ENCODE measurements at regions not wholly inside any gene's neighbourhood (a gene's known extent, or its start where the extent isn't known, plus 50 kb on each side); places are given as distances from the start of the nearest gene placed in this dataset.

DNA sequence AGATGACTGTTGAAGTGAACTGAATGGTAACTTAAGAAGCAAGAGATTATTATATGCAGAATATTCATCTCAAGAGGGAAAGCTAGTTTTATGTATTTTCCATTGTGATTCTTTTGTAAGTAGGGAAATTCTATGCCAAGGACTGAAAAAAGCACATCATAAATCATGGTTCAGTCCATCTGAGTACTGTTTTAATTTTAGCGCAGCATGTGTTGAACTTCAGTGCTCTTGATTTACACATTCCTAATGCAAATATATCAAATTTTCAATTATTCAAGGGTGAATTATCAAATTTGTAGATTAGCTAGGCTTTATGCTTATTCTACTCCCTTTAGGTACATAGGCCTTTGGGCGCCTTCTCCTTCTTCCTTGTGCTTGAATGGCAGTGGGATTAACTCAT lies 50.3 kb upstream of the TCF12 start:
- TF ChIP-seq Cebpa-rat (IDR thresholded peaks at IDR 0.05), result no peak
- Histone ChIP-seq H4K20me1 (no peaks in the 10 kb centered on the region), H3K27ac (no peak overlapping the region), H3K36me3 (no peaks in the 10 kb centered on the region), H3K9me3 (no peaks in the 10 kb centered on the region), H3K27me3 (no peaks in the 10 kb centered on the region), H3K9ac (no peak overlapping the region), H3K4me2 (no peak overlapping the region), H3K4me1 (no peaks in the 10 kb centered on the region), H3K4me3 (no peak overlapping the region)

DNA sequence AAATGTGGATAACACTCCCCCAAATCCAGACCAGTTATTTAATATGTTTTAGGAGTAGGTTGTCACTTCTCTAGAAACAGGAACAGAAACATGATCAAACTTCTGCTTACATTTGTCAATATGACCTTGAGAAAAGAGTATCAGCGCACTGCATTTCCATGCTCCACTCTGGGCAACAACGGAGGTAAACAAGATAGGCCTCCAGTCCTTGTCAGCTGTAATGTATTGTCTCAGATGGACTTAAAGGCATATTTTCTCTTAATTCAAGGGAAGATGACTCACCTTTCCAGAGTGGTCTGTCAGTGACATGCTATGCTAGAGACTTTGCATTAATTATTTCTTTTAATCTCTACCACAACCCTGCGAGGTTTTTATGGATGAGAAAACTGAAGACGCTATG lies 51.6 kb upstream of the TCF12 start:
- Histone ChIP-seq H4K20me1 (no peaks in the 10 kb centered on the region), H3K9me3 (no peaks in the 10 kb centered on the region), H3K4me3 (no peak overlapping the region), H3K4me2 (no peak overlapping the region), H3K27ac (no peak overlapping the region), H3K9ac (no peak overlapping the region), H3K36me3 (no peaks in the 10 kb centered on the region), H3K4me1 (no peaks in the 10 kb centered on the region), H3K27me3 (no peaks in the 10 kb centered on the region)
- no peak for TF ChIP-seq Cebpa-rat (IDR thresholded peaks at IDR 0.05)

DNA sequence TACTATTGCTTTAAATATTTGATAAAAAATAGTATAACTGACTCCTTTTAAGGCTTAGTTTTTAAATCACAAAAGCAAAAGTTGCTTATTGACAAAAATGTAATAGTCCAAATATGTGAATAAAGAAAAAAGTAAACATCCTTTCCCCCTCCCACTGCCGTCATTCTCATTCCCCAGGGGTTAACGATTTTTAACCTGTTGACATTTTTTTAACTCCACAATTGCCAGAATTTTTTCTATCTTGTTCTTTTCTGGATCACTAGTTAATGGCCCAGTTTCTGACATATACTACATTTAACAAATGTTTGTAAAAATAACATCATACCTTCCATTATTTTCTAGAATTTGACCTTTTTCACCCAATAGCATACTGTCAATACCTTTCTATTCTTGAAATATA lies 60.6 kb upstream of the TCF12 start:
- H4K20me1 ChIP-seq, result no peaks in the 10 kb centered on the region
- no peak overlapping the region for H3K4me2 ChIP-seq

DNA sequence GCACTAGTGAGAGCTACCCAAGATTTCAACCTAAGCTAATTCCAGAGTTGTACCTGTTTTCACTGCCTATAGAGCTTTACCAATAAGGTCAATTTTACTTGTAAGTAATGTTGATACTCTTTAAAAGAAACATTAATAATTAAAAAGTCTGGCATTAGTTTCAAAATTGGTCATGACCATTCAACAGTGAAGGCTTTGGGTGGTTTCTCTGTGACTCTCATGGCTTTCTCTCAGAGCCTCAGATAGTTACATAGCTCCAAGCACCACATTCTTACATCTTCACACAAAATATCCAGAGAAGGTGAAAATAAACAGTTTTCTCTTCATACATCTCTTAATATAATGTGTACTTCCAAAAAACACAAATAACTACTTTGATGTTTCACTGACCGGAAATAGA lies 61.5 kb upstream of the TCF12 start:
- no peak overlapping the region for H3K4me3 ChIP-seq
- TF ChIP-seq Cebpa-rat (IDR thresholded peaks at IDR 0.05), result no peak
- H3K27me3 ChIP-seq, result no peaks in the 10 kb centered on the region
- no peaks in the 10 kb centered on the region for H4K20me1 ChIP-seq
- no peaks in the 10 kb centered on the region for H3K36me3 ChIP-seq
- H3K27ac ChIP-seq, result no peak overlapping the region
- H3K9ac ChIP-seq, result no peak overlapping the region
- H3K9me3 ChIP-seq, result no peaks in the 10 kb centered on the region
- no peak overlapping the region for H3K4me2 ChIP-seq
- H3K4me1 ChIP-seq, result no peaks in the 10 kb centered on the region

More for the DNA sequence above, 60.6 kb upstream of the TCF12 start:
- Histone ChIP-seq H3K9me3 (no peaks in the 10 kb centered on the region), H3K27me3 (no peaks in the 10 kb centered on the region), H3K9ac (no peak overlapping the region), H3K27ac (no peak overlapping the region), H3K4me1 (no peaks in the 10 kb centered on the region), H3K4me3 (no peak overlapping the region), H3K36me3 (no peaks in the 10 kb centered on the region)
- no peak for TF ChIP-seq Cebpa-rat (IDR thresholded peaks at IDR 0.05)

DNA sequence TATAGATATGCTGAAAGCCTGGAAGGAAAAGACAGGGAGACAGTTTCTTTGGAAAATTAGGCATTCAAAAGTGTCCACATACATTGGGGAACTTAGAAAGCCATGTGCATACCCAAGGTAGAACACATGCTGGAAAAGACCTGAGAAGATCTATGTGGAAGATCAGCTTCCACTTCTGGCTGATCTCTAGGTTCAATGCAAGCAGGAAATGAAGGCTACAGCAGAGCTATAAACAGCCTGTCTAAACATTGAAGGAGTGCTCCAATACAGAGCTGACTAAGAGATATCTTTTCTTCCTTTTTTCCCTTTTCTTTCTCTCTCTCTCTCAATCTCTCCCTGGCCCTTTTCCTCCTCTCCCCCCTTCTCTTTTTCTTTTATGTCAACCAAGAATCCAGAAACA lies 73.6 kb upstream of the TCF12 start:
- H3K36me3 ChIP-seq, result no peaks in the 10 kb centered on the region
- no peak for TF ChIP-seq Cebpa-rat (IDR thresholded peaks at IDR 0.05)
- H3K4me1 ChIP-seq, result no peaks in the 10 kb centered on the region
- H3K4me3 ChIP-seq, result no peak overlapping the region
- no peaks in the 10 kb centered on the region for H3K9me3 ChIP-seq
- no peak overlapping the region for H3K4me2 ChIP-seq
- no peak overlapping the region for H3K27ac ChIP-seq
- no peaks in the 10 kb centered on the region for H3K27me3 ChIP-seq
- no peaks in the 10 kb centered on the region for H4K20me1 ChIP-seq
- no peak overlapping the region for H3K9ac ChIP-seq

DNA sequence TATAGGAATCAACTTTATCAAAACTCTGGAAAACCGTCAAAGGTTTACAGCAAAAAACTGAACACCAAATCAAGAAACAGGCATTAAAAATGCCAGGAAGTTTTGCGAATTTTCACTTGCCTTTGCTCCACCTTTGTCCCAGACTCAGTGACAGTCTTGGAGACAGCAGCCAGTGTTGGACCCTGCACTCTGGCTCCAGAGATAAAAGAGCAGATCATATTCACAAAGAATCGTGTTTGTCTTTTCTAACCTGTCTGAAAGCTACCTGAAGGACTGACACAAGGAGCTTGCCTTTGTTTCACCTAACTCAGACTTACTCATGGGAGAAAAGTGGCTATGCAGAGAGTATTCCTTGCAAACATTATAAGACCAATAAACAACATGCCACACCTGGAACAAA lies 74.0 kb upstream of the TCF12 start:
- Histone ChIP-seq H3K4me2 (no peak overlapping the region), H3K9me3 (no peaks in the 10 kb centered on the region), H3K27ac (no peak overlapping the region), H3K27me3 (no peaks in the 10 kb centered on the region), H4K20me1 (no peaks in the 10 kb centered on the region), H3K4me1 (no peaks in the 10 kb centered on the region), H3K9ac (no peak overlapping the region), H3K36me3 (no peaks in the 10 kb centered on the region), H3K4me3 (no peak overlapping the region)
- no peak for TF ChIP-seq Cebpa-rat (IDR thresholded peaks at IDR 0.05)

DNA sequence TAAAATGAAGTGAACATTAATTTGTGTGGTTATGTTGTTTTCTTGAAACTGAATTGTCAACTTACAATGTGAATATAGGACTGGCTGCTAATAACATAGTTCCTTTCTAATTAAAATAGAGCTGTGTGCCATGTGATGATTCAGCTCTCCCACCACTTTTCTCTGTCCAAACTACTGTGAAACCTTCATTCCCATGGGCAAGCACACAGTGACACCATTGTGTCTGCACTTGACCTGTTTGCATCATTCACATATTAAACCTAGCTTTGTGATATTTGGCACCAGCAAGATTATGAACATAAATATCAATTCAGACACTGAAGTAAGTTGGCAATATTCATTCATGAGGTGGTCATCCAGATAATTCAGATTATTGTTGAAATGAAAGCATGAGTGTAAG lies 78.8 kb upstream of the TCF12 start:
- no peak overlapping the region for H3K27ac ChIP-seq
- no peak for TF ChIP-seq Cebpa-rat (IDR thresholded peaks at IDR 0.05)
- H3K27me3 ChIP-seq, result no peaks in the 10 kb centered on the region

DNA sequence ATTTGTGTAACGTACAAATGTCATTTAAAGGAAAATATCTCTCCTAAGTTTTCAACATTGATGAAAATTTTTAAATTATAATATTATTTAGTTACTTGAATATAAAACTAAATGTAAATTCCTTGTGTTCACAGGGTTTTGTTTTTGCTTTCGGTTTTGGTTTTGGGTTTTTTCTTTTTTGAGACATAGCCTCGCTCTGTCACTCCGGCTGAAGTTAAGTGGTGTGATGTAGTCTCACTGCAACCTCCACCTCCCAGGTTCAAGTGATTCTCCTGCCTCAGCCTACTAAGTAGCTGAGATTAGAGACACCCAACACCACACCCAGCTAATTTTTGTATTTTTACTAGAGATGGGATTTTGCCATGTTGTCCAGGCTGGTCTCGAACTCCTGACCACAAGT lies 79.3 kb upstream of the TCF12 start:
- no peak overlapping the region for H3K4me2 ChIP-seq
- no peak for TF ChIP-seq Cebpa-rat (IDR thresholded peaks at IDR 0.05)
- no peak overlapping the region for H3K4me3 ChIP-seq
- H3K9me3 ChIP-seq, result no peaks in the 10 kb centered on the region
- no peaks in the 10 kb centered on the region for H4K20me1 ChIP-seq
- no peak overlapping the region for H3K27ac ChIP-seq
- no peak overlapping the region for H3K9ac ChIP-seq
- peaks cover 13% of the 10 kb centered on the region for H3K4me1 ChIP-seq
- H3K27me3 ChIP-seq, result no peaks in the 10 kb centered on the region
- H3K36me3 ChIP-seq, result no peaks in the 10 kb centered on the region

More for the DNA sequence above, 78.8 kb upstream of the TCF12 start:
- no peak overlapping the region for H3K9ac ChIP-seq
- no peaks in the 10 kb centered on the region for H3K36me3 ChIP-seq
- H3K4me2 ChIP-seq, result no peak overlapping the region
- H3K4me1 ChIP-seq, result peaks cover 13% of the 10 kb centered on the region
- no peak overlapping the region for H3K4me3 ChIP-seq
- H4K20me1 ChIP-seq, result no peaks in the 10 kb centered on the region
- no peaks in the 10 kb centered on the region for H3K9me3 ChIP-seq

DNA sequence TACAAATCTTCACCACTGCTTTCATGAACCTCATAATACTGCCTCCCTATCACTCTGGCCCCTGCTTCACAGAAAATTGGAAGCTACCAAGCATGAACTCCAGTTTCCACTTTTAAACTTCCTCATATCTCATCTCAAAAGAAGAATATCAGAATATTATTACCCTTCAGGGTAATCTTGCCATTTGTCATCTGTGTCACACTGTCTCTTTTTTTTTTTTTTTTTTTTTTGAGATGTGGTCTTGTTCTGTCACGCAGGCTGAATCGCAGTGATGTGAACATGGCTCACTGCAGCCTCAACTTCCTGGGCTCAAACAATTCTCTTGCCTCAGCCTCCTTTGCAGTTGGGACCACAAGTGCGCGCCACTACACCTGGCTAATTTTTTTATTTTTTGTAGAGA lies 80.4 kb upstream of the TCF12 start:
- no peak overlapping the region for H3K9ac ChIP-seq
- H4K20me1 ChIP-seq, result no peaks in the 10 kb centered on the region
- H3K4me3 ChIP-seq, result no peak overlapping the region
- H3K27me3 ChIP-seq, result no peaks in the 10 kb centered on the region
- no peaks in the 10 kb centered on the region for H3K36me3 ChIP-seq
- no peak overlapping the region for H3K27ac ChIP-seq
- peaks cover 13% of the 10 kb centered on the region for H3K4me1 ChIP-seq
- H3K9me3 ChIP-seq, result no peaks in the 10 kb centered on the region
- H3K4me2 ChIP-seq, result 0 out of 2 replicates have a peak overlapping the region, but pooled peaks have one; percentile 21
- TF ChIP-seq Cebpa-rat (IDR thresholded peaks at IDR 0.05), result no peak

DNA sequence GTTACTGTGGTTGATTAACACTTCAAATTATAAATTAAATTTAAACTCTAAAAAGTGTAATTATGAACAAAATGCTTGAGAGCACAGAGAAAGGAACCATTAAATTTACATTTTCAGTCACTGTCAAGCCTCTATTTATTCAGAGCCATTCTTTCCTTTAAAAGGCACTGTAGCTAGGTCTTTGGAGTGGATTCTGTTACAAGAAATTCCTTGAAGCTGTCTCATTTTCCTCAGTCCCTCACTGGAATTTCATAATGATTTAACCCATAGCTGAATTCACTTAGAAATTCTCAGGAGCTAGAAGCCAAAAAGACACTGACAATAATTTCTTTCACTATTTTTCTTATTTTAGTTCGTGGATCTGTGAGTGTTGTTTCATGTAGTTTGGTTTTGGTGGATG lies 81.2 kb upstream of the TCF12 start:
- H3K4me1 ChIP-seq, result peaks cover 13% of the 10 kb centered on the region
- H3K27me3 ChIP-seq, result no peaks in the 10 kb centered on the region
- no peaks in the 10 kb centered on the region for H4K20me1 ChIP-seq
- no peaks in the 10 kb centered on the region for H3K9me3 ChIP-seq
- no peak overlapping the region for H3K9ac ChIP-seq
- H3K27ac ChIP-seq, result no peak overlapping the region
- H3K36me3 ChIP-seq, result no peaks in the 10 kb centered on the region
- no peak for TF ChIP-seq Cebpa-rat (IDR thresholded peaks at IDR 0.05)
- no peak overlapping the region for H3K4me2 ChIP-seq
- no peak overlapping the region for H3K4me3 ChIP-seq

DNA sequence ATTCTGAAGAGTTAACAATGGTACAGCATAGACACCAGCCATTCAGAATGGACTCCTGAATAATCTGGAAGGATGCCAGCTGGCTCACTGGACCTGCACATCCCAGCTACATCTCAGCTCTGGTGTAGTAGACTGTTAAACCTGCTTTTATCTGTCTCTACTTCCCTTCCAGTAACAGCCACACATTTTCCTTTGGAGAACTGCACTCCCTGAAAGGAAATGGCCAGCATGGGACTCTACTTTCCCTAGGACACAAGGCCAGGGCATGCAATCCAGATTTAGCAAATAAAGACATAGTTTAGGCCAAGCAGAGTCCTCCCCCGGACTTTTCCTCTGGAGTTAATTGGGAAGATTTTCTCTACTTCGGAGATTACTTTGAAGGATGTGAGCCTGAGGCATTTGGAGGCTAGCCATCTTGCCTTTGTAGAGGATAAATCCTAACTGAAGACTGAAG lies 82.7 kb upstream of the TCF12 start:
- Histone ChIP-seq H3K27ac (no peak overlapping the region), H3K36me3 (no peaks in the 10 kb centered on the region), H4K20me1 (no peaks in the 10 kb centered on the region), H3K4me2 (no peak overlapping the region), H3K4me1 (peaks cover 13% of the 10 kb centered on the region), H3K9ac (no peak overlapping the region), H3K9me3 (no peaks in the 10 kb centered on the region), H3K4me3 (no peak overlapping the region), H3K27me3 (no peaks in the 10 kb centered on the region)
- TF ChIP-seq Cebpa-rat (IDR thresholded peaks at IDR 0.05), result no peak
